GM21529 (cell line): ENCODE measurements at regions not wholly inside any gene's neighbourhood (a gene's known extent, or its start where the extent isn't known, plus 50 kb on each side); places are given as distances from the start of the nearest gene placed in this dataset.
"Not testable (repeated sequence)": the region's sequence is repeated elsewhere in the genome, so short reads cannot be mapped to it uniquely, and the experiment has no call there.

ENCODE experiments used
- ATAC-seq: cut with Tn5 transposase; IDR thresholded peaks from one replicate; pipeline ENCODE4 v1.9.1; 2021; ENCODE audit not compliant: unreplicated experiment

DNA sequence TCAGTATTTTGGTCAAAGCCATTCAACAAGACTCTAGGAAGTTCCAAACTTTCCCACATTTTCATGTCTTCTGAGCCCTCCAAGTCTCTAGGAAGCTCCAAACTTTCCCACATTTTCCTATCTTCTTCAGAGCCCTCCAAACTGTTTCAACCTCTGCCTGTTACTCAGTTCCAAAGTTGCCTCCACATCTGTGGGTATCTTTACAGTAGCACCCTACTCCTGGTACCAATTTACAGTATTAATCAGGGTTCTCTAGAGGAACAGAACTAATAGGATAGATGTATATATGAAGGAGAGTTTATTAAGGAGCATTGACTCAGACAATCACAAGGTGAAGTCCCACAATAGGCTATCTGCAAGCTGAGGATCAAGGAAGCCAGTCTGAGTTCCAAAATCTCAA lies 296.0 kb upstream of the CCL2 start:
- not testable (repeated sequence) for ATAC-seq

- peak; percentile 37 for ATAC-seq
Measured at GRCh38 chr17:33962857-33963655, 292.0 kb upstream of the CCL2 start.

GRCh38 chr17:33964344-33964979 lies 290.6 kb upstream of the CCL2 start:
- ATAC-seq, result peak; percentile 67

- no peak for ATAC-seq
Measured at GRCh38 chr17:33966410-33967059, 288.6 kb upstream of the CCL2 start.

- ATAC-seq, result no peak
Measured at GRCh38 chr17:33967608-33968349, 287.3 kb upstream of the CCL2 start.

DNA sequence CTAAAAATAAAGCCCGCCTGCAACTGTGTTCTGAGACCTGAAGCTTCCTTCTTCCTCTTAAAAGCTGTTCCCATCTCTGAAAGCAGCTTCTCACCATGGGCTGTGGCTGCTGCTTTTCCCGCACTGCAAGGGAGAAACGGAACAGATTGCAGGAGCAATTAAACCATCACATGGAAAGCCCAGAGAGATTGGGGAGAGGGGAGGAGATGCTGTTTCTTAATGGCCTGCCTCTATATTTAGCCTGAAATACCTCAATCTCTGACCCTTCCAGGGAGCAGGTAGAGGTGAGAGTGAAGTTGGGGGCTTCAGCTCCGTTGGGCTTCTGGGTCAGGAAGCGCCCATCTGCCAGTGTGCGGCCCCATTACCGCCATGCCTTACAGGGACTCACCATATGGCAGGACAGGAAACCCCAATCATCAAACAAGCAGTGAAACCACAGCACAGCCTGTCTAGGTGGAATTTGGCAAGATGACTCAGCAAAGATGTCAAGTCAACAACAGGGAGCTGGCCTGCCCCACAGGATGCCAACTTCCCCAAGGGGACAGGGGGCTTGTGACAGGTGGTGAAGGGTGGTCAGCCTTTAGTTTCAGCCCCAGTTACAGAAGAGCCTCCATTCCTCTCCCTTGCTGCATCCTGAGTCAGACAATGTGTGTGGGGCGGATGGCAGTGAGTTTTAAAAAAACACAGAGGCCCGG lies 286.6 kb upstream of the CCL2 start:
- peak; percentile 56 for ATAC-seq

- no peak for ATAC-seq
Measured at GRCh38 chr17:33970279-33970678, 284.8 kb upstream of the CCL2 start.

DNA sequence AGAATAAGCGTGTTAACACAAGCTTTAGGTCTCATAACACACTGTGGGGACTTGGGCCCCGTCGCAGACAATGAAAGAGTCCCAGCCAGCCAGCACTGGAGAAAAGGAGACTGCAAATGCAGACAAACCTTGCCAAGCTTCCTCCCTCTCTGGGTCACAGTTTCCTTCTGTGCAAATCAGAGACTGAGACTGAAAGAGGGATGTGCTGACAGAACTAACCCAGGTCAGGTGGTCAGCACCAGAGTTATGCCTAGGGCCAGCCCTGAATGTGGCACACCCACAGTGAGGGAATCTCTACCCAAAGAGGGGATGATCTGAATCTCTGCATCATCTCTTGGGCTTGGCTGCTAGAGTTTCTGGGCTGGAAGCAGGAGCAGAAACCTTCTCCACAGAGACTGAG lies 282.3 kb upstream of the CCL2 start:
- peak; percentile 42 for ATAC-seq

DNA sequence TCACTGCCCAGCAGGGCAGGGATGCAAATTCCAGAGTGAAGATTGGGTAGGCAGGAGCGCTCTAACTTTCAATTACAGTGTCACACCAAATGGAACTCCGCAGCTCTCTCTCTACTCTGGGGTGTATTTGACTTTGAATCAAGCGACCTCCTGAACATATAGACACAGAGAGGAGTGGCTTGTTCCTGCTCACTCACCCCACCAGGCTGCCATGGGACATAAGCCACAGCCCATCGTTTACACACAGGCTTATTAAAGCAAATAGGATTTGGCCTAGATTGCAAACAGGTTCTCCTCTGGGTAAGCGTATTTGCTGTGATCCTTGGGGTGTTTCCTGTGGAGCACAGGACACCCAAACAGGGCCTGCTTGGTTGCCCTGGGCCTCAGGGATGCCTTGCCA lies 281.6 kb upstream of the CCL2 start:
- no peak for ATAC-seq

GRCh38 chr17:33974276-33974675 lies 280.8 kb upstream of the CCL2 start:
- no peak for ATAC-seq

DNA sequence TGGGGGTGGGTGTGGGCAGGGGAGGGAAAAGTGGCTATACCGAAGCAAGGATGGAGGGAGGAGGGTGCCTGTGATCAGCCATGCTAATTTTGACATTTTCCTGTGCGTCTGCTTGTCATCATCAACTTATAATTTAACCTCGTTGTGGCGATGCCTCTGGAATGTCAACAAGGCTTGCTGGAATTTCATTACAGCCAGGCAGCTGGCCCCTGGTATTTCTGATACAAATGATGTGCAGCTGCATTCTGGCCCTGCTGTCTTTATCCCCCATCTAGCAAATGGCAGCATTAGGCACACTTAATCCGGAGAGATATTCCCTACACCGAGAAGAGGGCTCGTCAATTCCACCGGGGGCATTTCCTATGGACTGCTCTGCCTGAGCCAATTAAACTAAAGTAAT lies 278.3 kb upstream of the CCL2 start:
- no peak for ATAC-seq

GRCh38 chr17:33977729-33978514 lies 277.2 kb upstream of the CCL2 start:
- ATAC-seq, result no peak

DNA sequence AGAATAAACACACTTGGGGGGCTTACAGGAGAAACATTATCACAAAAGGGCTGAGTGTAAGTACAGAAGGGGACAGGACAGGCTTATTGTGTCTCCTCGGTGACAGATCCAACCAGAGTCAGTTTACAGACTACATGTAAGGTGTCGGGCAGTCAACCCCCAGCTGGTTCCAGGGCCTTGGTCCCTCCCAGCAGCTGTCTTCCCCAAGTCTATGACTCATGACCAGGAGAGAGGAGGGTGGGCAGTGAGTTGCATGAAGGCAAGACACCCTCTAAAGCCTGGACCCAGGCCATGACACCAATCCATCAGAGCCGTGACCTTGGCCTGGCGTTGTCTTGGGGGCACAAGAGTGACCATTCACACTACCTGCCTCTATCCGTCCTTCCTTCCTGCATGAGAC lies 276.2 kb upstream of the CCL2 start:
- no peak for ATAC-seq

GRCh38 chr17:33980193-33980592 lies 274.9 kb upstream of the CCL2 start:
- peak; percentile 63 for ATAC-seq

- ATAC-seq, result no peak
Measured at GRCh38 chr17:33981711-33982601, 273.1 kb upstream of the CCL2 start.

DNA sequence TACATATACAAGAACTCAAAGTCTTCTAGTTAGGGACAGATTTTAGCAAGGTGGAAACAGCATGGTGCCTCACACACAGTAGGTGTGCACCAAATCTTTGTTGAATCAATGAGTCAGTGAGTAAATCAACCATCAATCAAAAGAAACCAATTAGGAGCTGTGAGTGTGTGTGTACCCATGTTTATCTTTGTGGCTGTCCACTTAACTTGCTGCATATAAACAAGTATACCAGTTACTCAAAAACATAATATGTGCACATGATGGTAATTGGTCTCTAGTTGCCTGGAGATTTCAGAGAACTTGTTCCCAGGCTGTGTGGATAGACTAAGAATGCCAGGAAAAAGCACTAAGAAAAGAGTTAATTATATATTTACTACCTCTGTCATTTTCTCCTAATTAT lies 272.2 kb upstream of the CCL2 start:
- ATAC-seq, result no peak

DNA sequence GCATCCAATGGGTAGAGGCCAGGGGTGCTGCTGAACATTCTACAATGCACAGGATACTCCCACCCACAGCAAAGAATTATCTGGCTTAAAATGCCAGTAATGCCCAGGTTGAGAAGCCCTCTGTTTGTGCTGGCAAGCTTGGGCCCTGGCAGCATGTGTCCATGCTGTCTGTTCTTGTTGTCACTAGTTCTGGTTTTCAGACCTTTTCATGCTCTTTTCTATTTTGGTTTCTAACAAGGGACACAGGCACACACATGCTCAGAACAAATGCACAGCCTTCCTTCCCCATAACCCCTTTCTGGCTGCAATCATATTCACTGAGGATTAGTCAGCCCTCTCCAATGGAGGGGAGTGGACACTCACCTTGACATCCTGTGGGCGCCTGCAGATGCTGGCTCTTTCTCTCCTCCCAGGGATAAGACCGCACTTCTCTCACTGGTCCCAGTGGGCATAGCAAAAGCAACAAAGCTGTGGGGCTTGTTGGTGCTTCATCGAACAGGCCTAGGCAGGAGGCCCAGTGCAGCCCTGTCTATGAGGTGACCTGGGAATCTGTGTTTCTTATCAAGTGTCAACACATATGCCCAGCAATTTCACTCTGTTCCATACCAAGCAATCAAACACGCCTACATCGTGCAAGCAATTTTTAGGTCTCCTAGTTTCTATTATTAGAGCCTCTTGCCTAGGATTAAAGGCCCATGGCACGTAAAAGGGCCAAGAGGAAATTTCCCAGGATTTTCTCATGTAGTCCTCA lies 271.1 kb upstream of the CCL2 start:
- ATAC-seq, result no peak

- no peak for ATAC-seq
Measured at GRCh38 chr17:33986088-33986487, 269.0 kb upstream of the CCL2 start.
